Renal cortex interstitium (tissue), 11 donors: ENCODE measurements at regions not wholly inside any gene's neighbourhood (a gene's known extent, or its start where the extent isn't known, plus 50 kb on each side); places are given as distances from the start of the nearest gene placed in this dataset.

Experiments used
- DNase-seq, 11 donors: peaks; one replicate each; pipeline ENCODE4 v3.0.0-alpha.2; 2013; ENCODE audit warnings: low read depth in 9 of 11, low spot score in 4 of 11; ENCODE audit errors: extremely low read depth in 1 of 11

- DNase-seq: no peak
Measured at GRCh38 chr12:43132291-43132690, 419.7 kb downstream of the ADAMTS20 start.

GRCh38 chr12:43131301-43131700 is 420.7 kb downstream of the ADAMTS20 start:
- no peak for DNase-seq

GRCh38 chr12:43127886-43128549 is 424.0 kb downstream of the ADAMTS20 start:
- peak in 4 of 11 donors; percentile 19 to 37 (median 26) for DNase-seq

GRCh38 chr12:43126652-43127375 is 425.2 kb downstream of the ADAMTS20 start:
- DNase-seq: no peak

- no peak for DNase-seq
Measured at GRCh38 chr12:43123461-43123860, 428.5 kb downstream of the ADAMTS20 start.

- no peak for DNase-seq
Measured at GRCh38 chr12:43120150-43120549, 431.9 kb downstream of the ADAMTS20 start.

GRCh38 chr12:43118881-43119280 is 433.1 kb downstream of the ADAMTS20 start:
- DNase-seq: no peak

GRCh38 chr12:43118234-43118633 is 433.8 kb downstream of the ADAMTS20 start:
- no peak for DNase-seq

- DNase-seq: no peak
Measured at GRCh38 chr12:43117226-43117930, 434.6 kb downstream of the ADAMTS20 start.

- DNase-seq: no peak
Measured at GRCh38 chr12:43115441-43116160, 436.4 kb downstream of the ADAMTS20 start.

- no peak for DNase-seq
Measured at GRCh38 chr12:43114316-43114715, 437.7 kb downstream of the ADAMTS20 start.

- no peak for DNase-seq
Measured at GRCh38 chr12:43113616-43114015, 438.4 kb downstream of the ADAMTS20 start.

- DNase-seq: no peak
Measured at GRCh38 chr12:43113135-43113534, 438.9 kb downstream of the ADAMTS20 start.

- DNase-seq: no peak
Measured at GRCh38 chr12:43112101-43112920, 439.7 kb downstream of the ADAMTS20 start.

- DNase-seq: no peak
Measured at GRCh38 chr12:43111608-43112007, 440.4 kb downstream of the ADAMTS20 start.

- DNase-seq: no peak
Measured at GRCh38 chr12:43109631-43110345, 442.2 kb downstream of the ADAMTS20 start.

- no peak for DNase-seq
Measured at GRCh38 chr12:43108656-43109055, 443.3 kb downstream of the ADAMTS20 start.
